Fibroblast of lung (primary cell): ENCODE measurements at regions not wholly inside any gene's neighbourhood (a gene's known extent, or its start where the extent isn't known, plus 50 kb on each side); places are given as distances from the start of the nearest gene placed in this dataset.

Source experiments
- DNase-seq, 2 donors: peaks; one replicate each; pipeline versions ENCODE4 v3.0.0 to v3.0.0-alpha.2; 2010; ENCODE audit warnings: low read depth in 2 of 2
- H2AFZ ChIP-seq: 2 replicates; pipeline ENCODE4 v1.5.1; 2012; ENCODE audit warnings: low read length, control low read depth, inconsistent platforms
- H3K27ac ChIP-seq: 2 replicates; pipeline ENCODE4 v1.5.1; 2011; ENCODE audit warnings: low read length, control low read depth; ENCODE audit not compliant: insufficient read depth
- H3K27me3 ChIP-seq: 2 replicates; pipeline ENCODE4 v1.5.1; 2011; ENCODE audit warnings: mild to moderate bottlenecking, low read length; ENCODE audit not compliant: control insufficient read depth, insufficient read depth
- H3K36me3 ChIP-seq: 2 replicates; pipeline ENCODE4 v1.5.1; 2011; ENCODE audit warnings: low read length; ENCODE audit not compliant: control insufficient read depth, insufficient read depth
- H3K4me1 ChIP-seq: 2 replicates; pipeline ENCODE4 v1.5.1; 2011; ENCODE audit warnings: low read length; ENCODE audit not compliant: control insufficient read depth, insufficient read depth; ENCODE audit errors: extremely low read depth
- H3K4me2 ChIP-seq: 2 replicates; pipeline ENCODE4 v1.5.1; 2011; ENCODE audit warnings: low read length, control low read depth; ENCODE audit not compliant: insufficient read depth; ENCODE audit errors: extremely low read depth
- H3K4me3 ChIP-seq, 4 experiments: fragments of 200-600 bp in 1 of 4; sonication (generic) in 1 of 4; replicated peaks in 1 of 4; 2 replicates each; pipeline ENCODE4 v1.5.1; 2011 to 2016; ENCODE audit warnings: low read length in 4 of 4, low read depth in 3 of 4, mild to moderate bottlenecking in 3 of 4, control low read depth in 2 of 4, inconsistent platforms in 1 of 4, mixed read lengths in 1 of 4; ENCODE audit not compliant: insufficient read depth in 1 of 4; ENCODE audit errors: control extremely low read depth in 1 of 4
- H3K79me2 ChIP-seq: 2 replicates; pipeline ENCODE4 v1.5.1; 2012; ENCODE audit warnings: mild to moderate bottlenecking, low read length, inconsistent platforms; ENCODE audit not compliant: control insufficient read depth, insufficient read depth
- H3K9ac ChIP-seq: 2 replicates; pipeline ENCODE4 v1.5.1; 2011; ENCODE audit warnings: mild to moderate bottlenecking, low read length, control low read depth; ENCODE audit not compliant: insufficient read depth
- H3K9me3 ChIP-seq: 2 replicates; pipeline ENCODE4 v1.5.1; 2012; ENCODE audit warnings: low read depth, low read length; ENCODE audit not compliant: control insufficient read depth, insufficient read depth
- H4K20me1 ChIP-seq: 2 replicates; pipeline ENCODE4 v1.5.1; 2011; ENCODE audit warnings: low read length; ENCODE audit not compliant: control insufficient read depth, insufficient read depth; ENCODE audit errors: extremely low read depth
- CTCF ChIP-seq, 2 donors: IDR thresholded peaks in 1 of 2; conservative IDR thresholded peaks in 1 of 2; 1 replicate in 1 of 2; 2 replicates in 1 of 2; pipeline ENCODE4 v1.5.1; 2011 to 2012; ENCODE audit warnings: low read length in 2 of 2, control low read depth in 1 of 2, inconsistent platforms in 1 of 2, low read depth in 1 of 2, mild to moderate bottlenecking in 1 of 2
- EZH2 ChIP-seq: IDR thresholded peaks from 2 replicates; pipeline ENCODE4 v1.5.1; 2012; ENCODE audit warnings: low read length, control low read depth, mild to moderate bottlenecking; ENCODE audit errors: missing control alignments

DNA sequence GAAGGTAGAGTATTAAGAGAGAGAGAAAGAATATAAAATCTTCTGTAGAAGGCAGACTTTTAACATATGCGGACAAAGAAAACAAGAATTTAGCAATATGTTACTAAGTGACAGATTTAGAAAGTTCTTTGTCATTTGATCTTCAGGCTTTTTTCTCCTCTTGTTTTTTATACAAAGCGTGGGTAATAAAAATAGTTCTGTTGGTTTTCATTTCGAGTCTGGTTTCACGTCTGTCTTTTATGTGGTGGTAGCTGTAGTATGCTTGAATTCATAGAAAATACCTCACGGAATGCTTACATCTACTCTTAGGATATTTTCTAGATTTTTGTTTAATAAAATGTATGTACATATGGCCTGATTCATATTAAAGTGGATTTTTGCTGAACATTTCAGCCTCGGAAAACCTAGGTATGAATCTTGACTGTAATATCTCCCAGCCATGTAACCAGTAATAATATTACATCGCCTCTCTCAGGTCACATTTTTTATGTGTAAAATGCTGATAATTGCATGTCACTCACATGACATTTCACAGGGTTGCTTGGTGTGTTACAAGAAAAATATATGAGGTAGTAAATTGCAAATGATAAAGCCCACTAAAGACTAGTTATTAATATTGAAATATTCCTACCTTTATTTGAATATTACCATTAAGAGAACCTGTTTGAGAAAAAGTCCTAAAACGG lies 72.5 kb upstream of the TAF11L2 start:
- Histone ChIP-seq H3K27me3 (no peaks in the 10 kb centered on the region), H4K20me1 (no peaks in the 10 kb centered on the region), H3K4me3 (no peak overlapping the region), H3K9ac (no peak overlapping the region), H3K4me1 (no peaks in the 10 kb centered on the region), H2AFZ (no peak overlapping the region), H3K27ac (no peak overlapping the region), H3K79me2 (no peaks in the 10 kb centered on the region), H3K9me3 (no peaks in the 10 kb centered on the region), H3K4me2 (no peak overlapping the region), H3K36me3 (no peaks in the 10 kb centered on the region)
- DNase-seq: no peak
- TF ChIP-seq EZH2 (no peak), CTCF (conservative IDR thresholded peaks at IDR 0.05 in 1 of 2, IDR thresholded peaks at IDR 0.05 in 1 of 2; ENCODE audit: low read depth in 1 of 2, low read length in 2 of 2) (no peak)

- no peak for TF ChIP-seq EZH2
- no peak for TF ChIP-seq CTCF (conservative IDR thresholded peaks at IDR 0.05 in 1 of 2, IDR thresholded peaks at IDR 0.05 in 1 of 2; ENCODE audit: low read depth in 1 of 2, low read length in 2 of 2)
- Histone ChIP-seq H3K36me3 (no peaks in the 10 kb centered on the region), H3K4me1 (no peaks in the 10 kb centered on the region)
These were observed 71.8 kb upstream of the TAF11L2 start for GRCh38 chr5:17426104-17426749.

DNA sequence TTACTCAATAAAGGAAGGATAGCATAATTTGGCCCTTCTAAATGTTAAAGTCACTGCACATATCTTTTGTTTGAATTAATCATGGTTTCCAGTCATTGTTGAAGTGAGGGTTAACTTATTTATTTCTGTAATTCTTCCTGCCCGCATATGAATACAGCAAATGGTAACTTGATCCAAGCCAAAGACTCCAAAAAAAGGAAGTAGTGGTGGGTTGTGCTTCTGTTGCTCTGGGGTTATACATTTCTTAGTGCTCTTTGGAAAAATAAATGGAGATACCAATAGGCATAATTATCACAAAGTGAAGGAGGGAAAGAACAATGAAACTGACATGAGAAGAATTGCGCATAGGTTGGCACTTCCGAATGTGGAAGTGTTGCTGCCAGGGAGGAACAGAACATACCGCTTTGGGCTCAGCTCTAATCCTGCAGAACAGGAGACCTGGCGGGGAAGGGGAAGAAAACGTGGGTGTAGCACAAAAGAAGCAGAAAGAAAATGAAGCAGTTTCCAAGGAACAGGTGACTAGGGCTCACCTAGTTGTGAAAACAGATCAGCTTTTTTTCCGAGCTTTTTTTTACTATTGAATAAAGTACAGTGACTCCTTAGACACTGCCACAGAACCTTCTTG lies 69.7 kb upstream of the TAF11L2 start:
- H3K4me1 ChIP-seq: no peaks in the 10 kb centered on the region
- TF ChIP-seq CTCF (conservative IDR thresholded peaks at IDR 0.05 in 1 of 2, IDR thresholded peaks at IDR 0.05 in 1 of 2; ENCODE audit: low read depth in 1 of 2, low read length in 2 of 2) (no peak), EZH2 (no peak)
- H4K20me1 ChIP-seq: no peaks in the 10 kb centered on the region

More at GRCh38 chr5:17426104-17426749, 71.8 kb upstream of the TAF11L2 start:
- no peaks in the 10 kb centered on the region for H4K20me1 ChIP-seq
- H3K4me2 ChIP-seq: no peak overlapping the region
- no peaks in the 10 kb centered on the region for H3K9me3 ChIP-seq
- H2AFZ ChIP-seq: no peak overlapping the region
- no peak overlapping the region for H3K4me3 ChIP-seq
- no peaks in the 10 kb centered on the region for H3K79me2 ChIP-seq
- DNase-seq: no peak
- H3K27me3 ChIP-seq: no peaks in the 10 kb centered on the region
- no peak overlapping the region for H3K9ac ChIP-seq
- H3K27ac ChIP-seq: no peak overlapping the region

More for the DNA sequence above, 69.7 kb upstream of the TAF11L2 start:
- Histone ChIP-seq H3K36me3 (no peaks in the 10 kb centered on the region), H3K9me3 (no peaks in the 10 kb centered on the region), H3K79me2 (no peaks in the 10 kb centered on the region), H3K27ac (no peak overlapping the region), H2AFZ (no peak overlapping the region), H3K4me2 (no peak overlapping the region), H3K4me3 (no peak overlapping the region), H3K9ac (no peak overlapping the region), H3K27me3 (no peaks in the 10 kb centered on the region)
- DNase-seq: no peak
